Forelimb muscle (tissue), 1 donor: ENCODE measurements at regions not wholly inside any gene's neighbourhood (a gene's known extent, or its start where the extent isn't known, plus 50 kb on each side); places are given as distances from the start of the nearest gene placed in this dataset.
"Not testable (repeated sequence)": the region's sequence is repeated elsewhere in the genome, so short reads cannot be mapped to it uniquely, and the experiment has no call there.

Experiments
- DNase-seq: peaks from one replicate; pipeline ENCODE4 v3.0.0-alpha.2; 2013; ENCODE audit warnings: low read depth

DNA sequence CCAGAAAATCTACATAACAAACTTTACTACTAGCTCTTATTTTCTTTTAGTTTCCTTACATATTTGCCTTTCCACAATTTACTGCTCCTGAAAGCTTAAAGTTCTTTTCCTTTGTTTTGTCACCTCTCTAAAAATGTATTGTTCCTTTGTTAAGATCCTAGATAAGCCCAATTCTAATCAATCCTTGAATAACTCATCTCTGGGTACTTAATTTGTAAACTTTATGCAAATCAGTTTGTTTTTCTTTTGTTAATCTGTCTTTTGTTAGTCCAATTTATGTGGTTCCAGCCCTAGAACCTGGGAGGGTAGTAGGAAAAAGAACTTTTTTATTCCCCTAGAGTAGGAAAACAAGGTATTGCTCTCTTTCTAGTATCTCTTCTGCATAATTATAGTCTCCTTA, 444.7 kb downstream of the PCDH10 start:
- no peak for DNase-seq

- DNase-seq: no peak
These were observed 443.5 kb downstream of the PCDH10 start for GRCh38 chr4:133592591-133592990.

GRCh38 chr4:133592106-133592505, 443.0 kb downstream of the PCDH10 start:
- DNase-seq: no peak

DNA sequence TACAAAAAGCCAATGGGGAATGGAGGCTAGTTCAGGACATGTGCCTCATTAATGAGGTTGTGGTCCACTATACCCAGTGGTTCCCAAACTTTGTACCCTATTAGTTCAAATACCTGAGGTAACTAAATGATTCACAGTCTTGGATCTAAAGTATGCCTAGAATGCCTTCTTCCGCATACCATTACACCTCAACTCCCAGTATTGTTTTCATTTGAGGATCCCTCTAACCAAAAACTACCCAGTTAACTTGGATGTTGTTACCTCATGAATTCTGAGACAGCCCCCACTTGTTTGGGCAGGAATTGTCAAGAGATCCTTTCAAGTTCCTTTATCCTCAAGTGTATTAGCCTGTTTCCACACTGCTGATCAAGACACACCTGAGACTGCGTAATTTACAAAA, 439.2 kb downstream of the PCDH10 start:
- DNase-seq: no peak

DNA sequence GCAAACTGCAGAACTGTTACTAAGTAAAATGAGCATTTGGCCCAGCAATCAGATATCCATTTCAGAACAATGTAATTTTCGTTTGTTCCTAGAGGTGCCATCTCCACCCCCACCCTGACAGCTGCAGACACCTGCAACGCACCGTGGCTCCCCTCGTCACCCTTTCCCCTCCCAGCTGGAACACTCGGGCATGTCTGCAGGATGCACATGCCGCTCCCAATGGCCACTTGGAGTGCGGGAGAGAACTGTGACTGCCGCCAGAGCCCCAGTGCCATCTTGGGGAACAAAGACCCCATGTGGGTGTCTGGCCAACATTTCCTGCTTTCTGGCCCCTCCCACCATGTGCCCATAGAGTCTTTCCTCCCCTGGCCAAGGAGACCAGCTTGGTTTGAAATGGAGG, 436.2 kb downstream of the PCDH10 start:
- no peak for DNase-seq

- DNase-seq: no peak
These were observed 435.6 kb downstream of the PCDH10 start for GRCh38 chr4:133584714-133585113.

- no peak for DNase-seq
These were observed 433.0 kb downstream of the PCDH10 start for GRCh38 chr4:133581996-133582619.

DNA sequence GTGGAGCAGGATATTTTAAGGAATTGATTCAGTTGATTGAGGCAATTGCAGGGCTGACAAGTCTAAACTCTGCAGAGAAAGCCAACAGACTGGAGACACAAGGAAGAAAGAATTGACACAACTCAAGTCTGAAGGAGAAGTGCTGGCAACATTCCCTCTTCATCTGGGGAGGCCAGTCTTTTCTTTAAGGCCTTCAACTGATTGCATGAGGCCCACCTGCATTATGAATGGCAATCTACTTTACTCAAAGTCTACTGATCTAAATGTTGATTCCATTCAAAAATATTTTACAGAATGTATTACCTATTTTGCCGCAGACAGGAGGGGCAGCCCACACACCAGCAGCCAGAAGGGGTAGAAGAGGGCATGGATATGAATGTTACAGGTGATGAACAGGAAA, 425.2 kb downstream of the PCDH10 start:
- no peak for DNase-seq

GRCh38 chr4:133565379-133565778, 416.3 kb downstream of the PCDH10 start:
- peak; percentile 11 for DNase-seq

GRCh38 chr4:133559987-133560386, 410.9 kb downstream of the PCDH10 start:
- DNase-seq: no peak

DNA sequence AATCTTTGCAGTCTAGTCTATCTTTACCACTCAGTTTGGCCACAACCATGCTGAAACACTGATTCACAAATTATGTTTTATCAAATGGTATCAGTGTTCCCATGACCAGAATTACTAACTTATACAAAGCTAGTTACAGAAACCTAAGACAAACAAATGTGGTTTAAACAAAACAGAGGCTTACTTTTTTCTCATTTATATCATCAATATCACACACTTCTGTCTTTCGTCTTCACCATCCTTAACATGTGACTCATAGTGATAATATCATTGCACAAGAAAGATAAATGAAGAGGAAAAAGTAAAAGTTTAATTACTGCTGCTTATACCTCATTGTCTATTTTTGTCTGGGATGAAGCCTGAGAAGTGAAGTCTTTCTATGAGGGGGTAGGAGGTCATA, 406.6 kb downstream of the PCDH10 start:
- no peak for DNase-seq

DNA sequence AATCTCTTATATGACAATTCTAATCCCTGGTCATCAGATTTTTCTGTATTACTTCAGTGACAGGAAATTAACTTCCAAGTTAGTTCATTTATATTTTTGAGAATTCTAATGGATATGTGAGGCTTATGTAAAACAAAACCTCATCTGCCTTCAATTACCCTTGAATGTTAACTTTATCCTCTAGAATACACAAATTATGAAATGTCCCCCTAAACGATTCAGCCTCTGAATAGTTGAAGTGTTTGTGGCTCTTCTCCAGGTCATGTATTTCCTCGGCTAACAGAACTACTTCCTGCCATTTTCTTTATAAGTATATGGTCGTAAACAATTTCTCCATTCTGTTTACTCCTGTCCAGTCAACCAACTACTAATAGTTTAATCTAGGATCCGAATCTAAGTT, 401.3 kb downstream of the PCDH10 start:
- no peak for DNase-seq

DNA sequence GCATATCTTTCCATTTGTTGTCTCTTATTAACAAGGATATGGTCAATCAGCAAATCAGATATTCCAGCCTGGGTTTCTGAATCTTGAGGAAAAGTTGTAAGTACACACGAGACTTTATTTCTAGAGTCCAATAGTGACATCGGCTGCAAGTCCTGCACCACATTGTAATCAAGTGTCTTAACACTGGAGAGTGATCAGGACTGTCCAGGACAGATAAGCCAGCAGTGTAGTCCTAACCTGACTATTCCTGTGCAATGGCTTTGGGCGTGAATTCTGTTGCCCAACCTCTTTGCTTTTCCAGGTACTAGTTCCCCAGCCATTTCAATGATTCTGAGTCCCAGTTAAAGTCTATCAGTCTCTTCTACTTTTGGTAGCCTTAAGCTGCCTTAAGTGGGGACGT, 395.0 kb downstream of the PCDH10 start:
- no peak for DNase-seq

GRCh38 chr4:133537780-133538281, 388.7 kb downstream of the PCDH10 start:
- no peak for DNase-seq

DNA sequence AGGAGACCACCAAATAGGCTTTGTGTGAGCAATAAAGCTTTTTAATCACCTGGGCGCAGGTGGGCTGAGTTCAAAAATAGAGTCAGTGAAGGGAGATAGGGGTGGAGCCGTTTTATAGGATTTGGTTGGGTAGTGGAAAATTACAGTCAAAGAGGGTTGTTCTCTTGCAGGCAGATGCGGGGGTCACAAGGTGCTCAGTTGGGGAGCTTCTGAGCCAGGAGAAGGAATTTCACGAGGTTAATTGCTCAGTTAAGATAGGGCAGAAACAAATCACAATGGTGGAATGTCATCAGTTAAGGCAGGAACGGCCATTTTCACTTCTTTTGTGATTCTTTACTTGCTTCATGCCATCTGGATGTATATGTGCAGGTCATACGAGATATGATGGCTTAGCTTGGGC, 385.1 kb downstream of the PCDH10 start:
- not testable (repeated sequence) for DNase-seq

- no peak for DNase-seq
These were observed 375.3 kb downstream of the PCDH10 start for GRCh38 chr4:133524369-133524768.

- DNase-seq: no peak
These were observed 364.8 kb downstream of the PCDH10 start for GRCh38 chr4:133513901-133514300.

GRCh38 chr4:133498149-133498548, 349.1 kb downstream of the PCDH10 start:
- DNase-seq: no peak

GRCh38 chr4:133493776-133494175, 344.7 kb downstream of the PCDH10 start:
- no peak for DNase-seq

DNA sequence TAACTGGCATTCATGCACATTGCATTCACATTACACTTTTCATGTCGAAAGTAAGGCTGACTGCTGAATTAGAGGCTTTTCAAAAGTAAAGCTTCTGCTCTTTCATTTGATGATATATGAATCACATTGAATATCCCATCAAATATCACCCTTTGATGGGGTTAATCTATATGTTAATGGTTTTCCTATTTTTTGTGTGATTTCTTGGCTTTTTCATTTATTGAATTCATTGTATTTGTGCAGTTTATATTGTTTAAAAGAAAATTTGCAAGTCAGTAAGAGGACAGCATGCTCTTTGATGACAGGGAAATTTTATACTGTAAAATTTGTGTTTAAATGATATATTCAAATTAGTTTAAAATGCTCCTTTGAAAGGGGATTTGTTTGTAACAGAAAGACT, 344.1 kb downstream of the PCDH10 start:
- no peak for DNase-seq

DNA sequence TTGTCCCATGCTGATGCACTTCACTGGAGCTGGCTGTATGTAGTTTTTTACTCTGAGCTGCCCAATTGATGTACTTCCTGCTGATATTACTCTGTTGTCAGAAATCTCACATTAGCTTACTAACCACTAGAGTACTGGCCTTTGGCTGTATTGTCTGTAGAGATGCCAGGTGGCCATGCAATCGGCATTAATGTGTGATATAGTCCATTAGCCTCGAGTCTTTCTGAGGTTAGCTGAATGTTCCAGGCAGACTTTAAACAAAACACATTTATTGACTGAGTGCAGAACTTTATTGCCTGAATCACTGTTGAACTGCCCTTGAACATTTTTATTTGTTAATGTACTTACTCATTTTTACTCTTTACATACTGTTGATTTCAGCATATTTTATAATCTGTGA, 335.2 kb downstream of the PCDH10 start:
- DNase-seq: no peak

GRCh38 chr4:133483600-133484246, 334.6 kb downstream of the PCDH10 start:
- no peak for DNase-seq

DNA sequence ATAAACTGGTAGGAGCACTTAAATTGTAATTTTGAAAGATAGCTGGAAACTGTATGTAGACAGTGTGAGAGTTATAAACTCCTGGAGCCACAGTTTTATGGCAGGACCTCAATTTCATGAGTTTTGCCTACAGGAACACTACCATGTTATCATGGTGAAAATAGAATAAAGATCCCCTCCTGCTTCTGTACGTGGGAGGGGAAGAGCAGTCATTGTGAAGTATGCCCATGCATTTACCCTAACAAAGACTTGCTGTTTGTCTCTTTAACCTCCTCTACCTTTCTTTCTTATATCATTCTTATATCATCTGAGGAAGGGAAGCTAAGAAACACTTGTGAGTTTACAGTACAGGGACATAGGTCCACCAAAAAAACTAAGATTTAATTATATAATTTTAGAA, 327.0 kb downstream of the PCDH10 start:
- no peak for DNase-seq

DNA sequence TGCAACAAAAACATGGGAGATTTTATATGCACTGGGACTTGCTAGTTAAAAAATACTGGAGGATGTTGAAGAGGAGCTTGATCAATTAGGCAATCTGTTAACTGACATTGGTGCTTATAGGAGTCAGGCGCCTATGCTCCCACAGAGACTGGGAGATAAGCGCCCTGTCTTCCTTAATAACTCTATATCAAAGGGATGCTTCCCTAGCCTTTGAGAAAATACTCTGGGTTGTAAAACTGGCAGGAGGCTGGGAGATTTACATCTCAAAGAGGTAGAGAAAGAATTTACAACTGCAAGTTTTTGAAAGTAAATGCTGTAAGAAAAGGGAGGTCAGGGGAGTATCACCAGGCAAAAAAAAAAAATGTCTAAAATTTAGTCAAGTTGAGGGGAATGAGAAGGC, 325.4 kb downstream of the PCDH10 start:
- no peak for DNase-seq
